MG63 (cell line): ENCODE measurements at regions not wholly inside any gene's neighbourhood (a gene's known extent, or its start where the extent isn't known, plus 50 kb on each side); places are given as distances from the start of the nearest gene placed in this dataset.
"Not testable (repeated sequence)": the region's sequence is repeated elsewhere in the genome, so short reads cannot be mapped to it uniquely, and the experiment has no call there.

Experiments
- DNase-seq: peaks from one replicate; pipeline ENCODE4 v3.0.0-alpha.2; 2020
- H3K27me3 ChIP-seq: fragments of 250-450 bp; sonication (Bioruptor Pico); 2 replicates; pipeline ENCODE4 v1.5.1; 2020; ENCODE audit warnings: mild to moderate bottlenecking, moderate library complexity
- H3K36me3 ChIP-seq: fragments of 250-450 bp; sonication (Bioruptor Pico); 2 replicates; pipeline ENCODE4 v1.5.1; 2020; ENCODE audit warnings: mild to moderate bottlenecking, moderate library complexity
- H3K4me3 ChIP-seq: fragments of 250-450 bp; sonication (Bioruptor Pico); 2 replicates; pipeline ENCODE4 v1.5.1; 2020; ENCODE audit warnings: mild to moderate bottlenecking, moderate library complexity
- H3K9me3 ChIP-seq: fragments of 250-450 bp; sonication (Bioruptor Pico); 2 replicates; pipeline ENCODE4 v1.5.1; 2020; ENCODE audit warnings: mild to moderate bottlenecking, moderate library complexity

- no peak overlapping the region for H3K4me3 ChIP-seq
- H3K36me3 ChIP-seq, result no peaks in the 10 kb centered on the region
- no peaks in the 10 kb centered on the region for H3K27me3 ChIP-seq
- no peaks in the 10 kb centered on the region for H3K9me3 ChIP-seq
- DNase-seq, result no peak
Measured at GRCh38 chr10:57119684-57120083, 758.6 kb upstream of the ZWINT start.

GRCh38 chr10:57113545-57113944, 752.5 kb upstream of the ZWINT start:
- no peak for DNase-seq
- no peaks in the 10 kb centered on the region for H3K9me3 ChIP-seq
- H3K4me3 ChIP-seq, result no peak overlapping the region
- no peaks in the 10 kb centered on the region for H3K36me3 ChIP-seq
- no peaks in the 10 kb centered on the region for H3K27me3 ChIP-seq

GRCh38 chr10:57102236-57102635, 741.2 kb upstream of the ZWINT start:
- no peak overlapping the region for H3K4me3 ChIP-seq
- H3K36me3 ChIP-seq, result no peaks in the 10 kb centered on the region
- no peaks in the 10 kb centered on the region for H3K9me3 ChIP-seq
- no peaks in the 10 kb centered on the region for H3K27me3 ChIP-seq
- DNase-seq, result no peak

GRCh38 chr10:57098146-57098545, 737.1 kb upstream of the ZWINT start:
- H3K9me3 ChIP-seq, result no peaks in the 10 kb centered on the region
- H3K27me3 ChIP-seq, result no peaks in the 10 kb centered on the region
- DNase-seq, result no peak
- no peak overlapping the region for H3K4me3 ChIP-seq
- H3K36me3 ChIP-seq, result no peaks in the 10 kb centered on the region

- Histone ChIP-seq H3K9me3 (no peaks in the 10 kb centered on the region), H3K27me3 (no peaks in the 10 kb centered on the region), H3K36me3 (no peaks in the 10 kb centered on the region), H3K4me3 (no peak overlapping the region)
- DNase-seq, result no peak
Measured at GRCh38 chr10:57096044-57096443, 735.0 kb upstream of the ZWINT start.

GRCh38 chr10:57094965-57095364, 733.9 kb upstream of the ZWINT start:
- Histone ChIP-seq H3K9me3 (no peaks in the 10 kb centered on the region), H3K36me3 (no peaks in the 10 kb centered on the region), H3K4me3 (no peak overlapping the region), H3K27me3 (no peaks in the 10 kb centered on the region)
- no peak for DNase-seq

GRCh38 chr10:57094083-57094482, 733.0 kb upstream of the ZWINT start:
- Histone ChIP-seq H3K9me3 (no peaks in the 10 kb centered on the region), H3K36me3 (no peaks in the 10 kb centered on the region), H3K4me3 (no peak overlapping the region), H3K27me3 (no peaks in the 10 kb centered on the region)
- no peak for DNase-seq

- Histone ChIP-seq H3K36me3 (no peaks in the 10 kb centered on the region), H3K27me3 (no peaks in the 10 kb centered on the region), H3K4me3 (no peak overlapping the region), H3K9me3 (no peaks in the 10 kb centered on the region)
- no peak for DNase-seq
Measured at GRCh38 chr10:57053530-57053929, 692.5 kb upstream of the ZWINT start.

- DNase-seq, result no peak
- no peaks in the 10 kb centered on the region for H3K36me3 ChIP-seq
- no peak overlapping the region for H3K4me3 ChIP-seq
- no peaks in the 10 kb centered on the region for H3K9me3 ChIP-seq
- no peaks in the 10 kb centered on the region for H3K27me3 ChIP-seq
Measured at GRCh38 chr10:57049096-57049495, 688.0 kb upstream of the ZWINT start.

- Histone ChIP-seq H3K4me3 (no peak overlapping the region), H3K9me3 (no peaks in the 10 kb centered on the region), H3K36me3 (no peaks in the 10 kb centered on the region), H3K27me3 (no peaks in the 10 kb centered on the region)
- DNase-seq, result no peak
Measured at GRCh38 chr10:57038531-57038930, 677.5 kb upstream of the ZWINT start.

GRCh38 chr10:57035310-57035709, 674.3 kb upstream of the ZWINT start:
- no peaks in the 10 kb centered on the region for H3K27me3 ChIP-seq
- no peaks in the 10 kb centered on the region for H3K9me3 ChIP-seq
- no peak for DNase-seq
- H3K36me3 ChIP-seq, result no peaks in the 10 kb centered on the region
- no peak overlapping the region for H3K4me3 ChIP-seq

GRCh38 chr10:57032301-57032700, 671.2 kb upstream of the ZWINT start:
- not testable (repeated sequence) for H3K9me3 ChIP-seq, H3K4me3 ChIP-seq, H3K36me3 ChIP-seq, DNase-seq, H3K27me3 ChIP-seq

- no peaks in the 10 kb centered on the region for H3K36me3 ChIP-seq
- no peaks in the 10 kb centered on the region for H3K9me3 ChIP-seq
- H3K4me3 ChIP-seq, result no peak overlapping the region
- H3K27me3 ChIP-seq, result no peaks in the 10 kb centered on the region
- DNase-seq, result no peak
Measured at GRCh38 chr10:57031346-57031745, 670.3 kb upstream of the ZWINT start.

GRCh38 chr10:57026307-57026706, 665.2 kb upstream of the ZWINT start:
- no peak overlapping the region for H3K4me3 ChIP-seq
- DNase-seq, result no peak
- no peaks in the 10 kb centered on the region for H3K27me3 ChIP-seq
- H3K9me3 ChIP-seq, result no peaks in the 10 kb centered on the region
- no peaks in the 10 kb centered on the region for H3K36me3 ChIP-seq

- no peaks in the 10 kb centered on the region for H3K36me3 ChIP-seq
- H3K27me3 ChIP-seq, result no peaks in the 10 kb centered on the region
- DNase-seq, result no peak
Measured at GRCh38 chr10:57023626-57024025, 662.6 kb upstream of the ZWINT start.

GRCh38 chr10:57018452-57018851, 657.4 kb upstream of the ZWINT start:
- Histone ChIP-seq H3K36me3 (no peaks in the 10 kb centered on the region), H3K4me3 (no peak overlapping the region), H3K27me3 (no peaks in the 10 kb centered on the region), H3K9me3 (no peaks in the 10 kb centered on the region)
- DNase-seq, result no peak

More at GRCh38 chr10:57023626-57024025, 662.6 kb upstream of the ZWINT start:
- Histone ChIP-seq H3K4me3 (no peak overlapping the region), H3K9me3 (no peaks in the 10 kb centered on the region)

GRCh38 chr10:57017356-57018037, 656.4 kb upstream of the ZWINT start:
- DNase-seq, result no peak
- Histone ChIP-seq H3K27me3 (no peaks in the 10 kb centered on the region), H3K9me3 (no peaks in the 10 kb centered on the region), H3K4me3 (no peak overlapping the region), H3K36me3 (no peaks in the 10 kb centered on the region)

- H3K4me3 ChIP-seq, result no peak overlapping the region
- no peaks in the 10 kb centered on the region for H3K9me3 ChIP-seq
- DNase-seq, result no peak
- H3K27me3 ChIP-seq, result no peaks in the 10 kb centered on the region
- H3K36me3 ChIP-seq, result no peaks in the 10 kb centered on the region
Measured at GRCh38 chr10:57015595-57016318, 654.7 kb upstream of the ZWINT start.
